ENCODE measurements at regions not wholly inside any gene's neighbourhood (a gene's known extent, or its start where the extent isn't known, plus 50 kb on each side); places are given as distances from the start of the nearest gene placed in this dataset.

GRCh38 chrX:39592776-39593175 is 505.0 kb downstream of the BCOR start:
- DNase-seq (ENCODE audit: low read depth in 2 of 2), result no peak

- no peak for DNase-seq (ENCODE audit: low read depth in 2 of 2)
Observed at GRCh38 chrX:39595977-39596376, 501.8 kb downstream of the BCOR start.

DNA sequence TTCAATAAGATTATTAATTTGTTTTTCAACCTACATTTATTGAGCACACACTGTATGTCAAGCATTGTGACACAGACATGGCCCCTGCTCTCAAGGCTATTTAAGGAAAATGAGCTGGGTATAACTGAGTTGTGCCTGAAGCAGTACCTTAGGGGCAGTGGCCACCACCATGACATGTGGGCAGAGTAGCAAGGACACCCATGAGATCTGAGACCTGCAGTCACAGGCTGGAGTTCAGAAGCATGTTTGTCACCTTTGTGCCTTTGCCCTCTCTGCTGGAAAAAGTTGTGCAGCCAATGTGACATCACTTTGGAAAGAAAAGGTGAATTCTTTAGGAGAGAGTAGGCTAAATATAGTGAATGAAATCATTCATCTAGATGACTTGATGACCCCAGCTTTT is 501.3 kb downstream of the BCOR start:
- no peak for DNase-seq (ENCODE audit: low read depth in 2 of 2)

DNA sequence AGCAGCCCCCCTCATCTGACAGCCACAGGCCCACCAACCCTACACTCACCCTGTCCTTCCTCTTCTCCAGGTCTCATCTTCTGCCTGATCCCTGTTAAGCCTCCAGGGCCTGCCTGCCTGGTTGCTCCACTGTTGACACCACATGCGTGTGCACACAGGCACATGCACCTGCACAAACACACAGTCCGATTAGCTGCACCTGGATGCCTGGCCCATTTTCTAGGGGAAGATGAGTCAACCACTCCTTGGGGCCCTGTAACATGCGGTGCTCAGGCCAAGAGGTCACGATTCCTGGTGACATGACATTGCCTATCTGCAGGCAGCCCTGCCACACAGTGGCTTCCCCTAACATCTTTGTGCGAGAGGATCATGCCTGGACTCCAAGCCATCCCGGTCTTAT is 498.4 kb downstream of the BCOR start:
- DNase-seq (ENCODE audit: low read depth in 2 of 2), result no peak

GRCh38 chrX:39600222-39600621 is 497.5 kb downstream of the BCOR start:
- no peak for DNase-seq (ENCODE audit: low read depth in 2 of 2)

GRCh38 chrX:39601231-39602177 is 496.3 kb downstream of the BCOR start:
- DNase-seq (ENCODE audit: low read depth in 2 of 2), result no peak

DNA sequence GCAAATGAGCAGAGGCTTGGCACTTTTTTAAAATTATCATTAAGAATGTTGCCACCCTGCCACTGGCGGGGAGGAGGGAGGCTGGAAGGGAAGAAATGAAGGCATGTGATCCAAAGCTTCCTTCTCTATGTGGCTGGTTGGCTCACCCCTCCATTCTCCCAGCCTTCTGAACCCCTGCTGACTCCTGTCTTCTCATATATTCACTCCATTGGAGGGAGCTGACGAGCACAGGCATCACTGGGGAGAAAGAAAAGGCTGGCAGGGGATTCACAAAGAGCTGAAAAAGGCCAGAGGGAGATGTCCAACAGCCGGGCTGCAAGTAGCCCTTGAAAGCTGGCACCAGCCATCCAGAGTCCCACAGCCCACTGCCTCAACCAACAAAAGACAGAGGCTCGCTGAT is 495.6 kb downstream of the BCOR start:
- no peak for DNase-seq (ENCODE audit: low read depth in 2 of 2)

- DNase-seq (ENCODE audit: low read depth in 2 of 2), result no peak
Observed at GRCh38 chrX:39603230-39603629, 494.5 kb downstream of the BCOR start.

DNA sequence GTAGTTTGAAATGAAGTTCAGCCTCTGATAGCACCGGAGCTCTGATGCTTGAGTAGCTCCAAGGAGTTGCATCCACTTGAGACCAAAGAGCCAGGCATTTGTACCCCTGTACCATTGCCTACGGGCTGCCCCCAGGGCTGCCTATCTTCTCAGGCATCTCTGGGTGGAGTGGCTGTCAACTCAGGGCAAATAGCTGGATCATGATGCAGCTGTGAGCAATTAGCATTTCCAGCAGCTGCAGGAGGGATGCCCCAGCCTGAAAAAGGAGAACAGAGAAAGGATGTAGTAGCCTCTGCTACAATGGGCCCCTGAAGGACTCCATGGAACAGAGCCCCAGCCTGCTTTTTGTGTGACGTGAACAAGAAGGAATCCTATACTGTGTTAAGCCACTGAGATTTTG is 492.6 kb downstream of the BCOR start:
- no peak for DNase-seq (ENCODE audit: low read depth in 2 of 2)

- DNase-seq (ENCODE audit: low read depth in 2 of 2), result no peak
Observed at GRCh38 chrX:39605866-39606265, 491.9 kb downstream of the BCOR start.

GRCh38 chrX:39609941-39610340 is 487.8 kb downstream of the BCOR start:
- no peak for DNase-seq (ENCODE audit: low read depth in 2 of 2)

GRCh38 chrX:39611468-39611867 is 486.3 kb downstream of the BCOR start:
- DNase-seq (ENCODE audit: low read depth in 2 of 2), result no peak

DNA sequence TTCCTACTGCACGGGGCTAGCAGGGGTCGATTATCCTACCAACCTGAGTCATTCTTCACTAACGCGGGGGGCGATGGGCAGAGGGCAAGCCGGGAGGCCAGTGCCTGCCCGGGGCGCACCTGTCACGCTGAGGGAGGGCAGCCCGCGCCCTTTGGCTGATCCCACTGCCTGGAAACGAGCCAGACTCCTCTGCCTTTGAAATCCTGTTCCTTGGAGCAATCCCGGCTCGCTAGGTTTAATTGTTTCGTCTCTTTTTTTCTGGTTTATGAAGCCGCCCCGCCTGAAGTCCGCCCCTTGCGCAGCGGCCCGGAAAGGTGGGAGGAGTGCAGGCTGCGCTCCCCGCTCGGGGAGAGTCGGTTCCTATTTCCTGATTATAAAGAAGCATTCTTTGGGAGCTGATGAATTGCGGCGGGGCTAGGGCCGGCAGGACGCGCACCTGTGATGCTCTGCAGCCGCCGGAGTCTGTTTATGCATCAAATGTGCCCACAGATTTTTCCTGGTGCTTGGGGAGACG is 484.2 kb downstream of the BCOR start:
- DNase-seq (ENCODE audit: low read depth in 2 of 2), result peak in 1 of 2 donors; percentile 33

- DNase-seq (ENCODE audit: low read depth in 2 of 2), result no peak
Observed at GRCh38 chrX:39613997-39614679, 483.6 kb downstream of the BCOR start.

DNA sequence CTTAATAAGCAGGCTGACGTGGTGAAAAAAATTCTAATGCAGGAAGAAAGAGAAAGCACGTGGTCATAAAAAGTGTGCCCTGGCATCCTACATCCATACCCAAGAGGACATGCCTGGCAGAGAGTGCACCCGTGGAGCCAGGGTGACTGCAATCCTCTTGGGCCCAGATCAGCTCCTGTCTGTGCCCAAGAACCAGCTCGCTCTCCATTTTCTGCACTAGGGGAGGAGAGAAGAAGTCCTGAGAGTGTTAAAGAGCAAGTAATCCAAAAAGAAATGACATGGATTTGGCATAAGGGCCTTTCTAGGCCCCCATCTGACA is 483.1 kb downstream of the BCOR start:
- DNase-seq (ENCODE audit: low read depth in 2 of 2), result no peak

DNA sequence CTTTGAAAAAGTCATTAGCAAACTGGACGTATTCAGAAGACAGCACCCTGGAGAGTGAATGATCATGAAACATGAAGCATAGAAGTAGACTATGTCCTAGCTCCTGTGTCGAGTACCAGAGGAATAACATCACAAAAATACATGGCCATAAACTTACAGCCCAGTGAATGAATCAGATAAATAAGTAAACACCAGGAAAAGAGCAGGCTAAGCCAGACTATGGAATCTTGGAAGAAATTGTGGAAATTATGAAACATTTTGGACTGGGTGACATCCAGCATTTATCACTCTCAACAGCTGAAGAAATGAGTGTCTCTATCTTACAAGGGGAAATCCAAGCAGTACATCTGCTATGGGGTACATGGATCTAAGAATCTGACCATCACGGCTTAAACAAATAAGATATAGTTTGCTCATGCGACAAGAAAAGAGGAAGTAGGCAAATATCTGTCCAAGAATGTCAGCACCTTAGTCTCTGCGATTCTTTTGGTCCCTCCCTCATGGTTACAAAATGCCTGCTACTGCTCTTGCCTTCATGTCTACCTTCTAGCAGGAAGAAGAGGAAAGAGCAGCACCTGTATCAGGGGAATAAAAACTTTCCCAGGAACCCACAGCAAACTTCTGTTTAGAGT is 481.5 kb downstream of the BCOR start:
- no peak for DNase-seq (ENCODE audit: low read depth in 2 of 2)

DNA sequence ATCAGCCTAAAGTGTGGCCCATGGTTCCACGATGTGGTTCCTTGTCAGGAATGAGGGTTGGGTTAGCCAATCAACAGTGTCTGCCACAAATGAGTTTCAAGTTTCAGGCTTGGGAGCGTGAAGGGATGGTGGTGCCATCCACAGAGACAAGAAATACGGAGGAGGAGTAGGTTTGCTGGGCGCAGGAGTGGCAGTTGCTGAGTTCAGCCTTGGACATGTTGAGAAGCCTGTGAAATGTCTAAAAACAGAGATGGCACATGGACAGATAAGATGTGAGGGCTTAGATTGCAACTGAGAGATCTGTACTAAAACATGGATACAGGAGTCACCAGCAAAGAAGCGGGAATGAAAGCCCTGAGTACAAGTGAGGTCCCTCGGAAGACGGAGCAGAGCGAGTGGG is 481.0 kb downstream of the BCOR start:
- no peak for DNase-seq (ENCODE audit: low read depth in 2 of 2)

GRCh38 chrX:39618178-39618577 is 479.6 kb downstream of the BCOR start:
- DNase-seq (ENCODE audit: low read depth in 2 of 2), result no peak

- peak; percentile 70 to 75 for DNase-seq (ENCODE audit: low read depth in 2 of 2)
Observed at GRCh38 chrX:39619182-39620009, 478.4 kb downstream of the BCOR start.

DNA sequence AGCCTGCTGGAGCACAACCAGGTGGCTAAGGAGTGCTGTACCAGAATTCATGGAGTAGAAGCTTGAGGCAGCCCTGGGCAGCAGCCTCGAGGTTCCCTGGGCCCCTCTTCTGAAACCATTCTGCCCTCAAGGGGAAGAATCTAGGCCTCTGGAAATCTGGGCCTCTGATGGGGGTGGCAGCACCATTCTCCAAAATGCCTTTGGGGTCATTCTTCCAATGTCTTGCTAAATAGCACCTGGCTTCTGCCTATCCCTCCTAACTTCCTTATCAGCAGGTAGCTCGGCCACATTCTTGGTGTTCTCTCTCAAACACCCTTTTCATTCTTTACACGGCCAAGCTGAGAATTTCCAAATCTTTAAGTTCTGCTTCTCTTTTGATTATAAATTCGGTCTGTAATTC is 473.6 kb downstream of the BCOR start:
- no peak for DNase-seq (ENCODE audit: low read depth in 2 of 2)

- DNase-seq (ENCODE audit: low read depth in 2 of 2), result no peak
Observed at GRCh38 chrX:39625810-39626209, 471.9 kb downstream of the BCOR start.

- no peak for DNase-seq (ENCODE audit: low read depth in 2 of 2)
Observed at GRCh38 chrX:39626749-39627148, 471.0 kb downstream of the BCOR start.

All from dermis microvascular lymphatic vessel endothelial cell (primary cell).